ENCODE measurements at regions not wholly inside any gene's neighbourhood (a gene's known extent, or its start where the extent isn't known, plus 50 kb on each side); places are given as distances from the start of the nearest gene placed in this dataset.
"Not testable (repeated sequence)": the region's sequence is repeated elsewhere in the genome, so short reads cannot be mapped to it uniquely, and the experiment has no call there.

DNA sequence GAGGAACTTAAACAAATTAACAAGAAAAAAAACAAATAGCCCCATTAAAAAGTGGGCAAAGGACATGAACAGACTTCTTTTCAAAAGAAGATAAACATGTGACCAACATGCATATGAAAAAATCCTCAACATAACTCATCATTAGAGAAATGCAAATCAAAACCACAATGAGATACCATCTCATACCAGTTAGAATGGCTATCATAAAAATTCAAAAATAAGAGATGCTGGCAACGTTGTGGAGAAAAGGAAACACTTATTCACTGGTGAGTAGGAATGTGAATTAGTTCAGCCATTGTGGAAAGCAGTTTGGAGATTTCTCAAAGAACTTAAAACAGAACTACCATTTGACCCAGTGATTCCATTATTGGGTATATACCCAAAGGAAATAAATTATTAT, 189.1 kb upstream of the TMEM106B start:
- TF ChIP-seq, protein P1, sequence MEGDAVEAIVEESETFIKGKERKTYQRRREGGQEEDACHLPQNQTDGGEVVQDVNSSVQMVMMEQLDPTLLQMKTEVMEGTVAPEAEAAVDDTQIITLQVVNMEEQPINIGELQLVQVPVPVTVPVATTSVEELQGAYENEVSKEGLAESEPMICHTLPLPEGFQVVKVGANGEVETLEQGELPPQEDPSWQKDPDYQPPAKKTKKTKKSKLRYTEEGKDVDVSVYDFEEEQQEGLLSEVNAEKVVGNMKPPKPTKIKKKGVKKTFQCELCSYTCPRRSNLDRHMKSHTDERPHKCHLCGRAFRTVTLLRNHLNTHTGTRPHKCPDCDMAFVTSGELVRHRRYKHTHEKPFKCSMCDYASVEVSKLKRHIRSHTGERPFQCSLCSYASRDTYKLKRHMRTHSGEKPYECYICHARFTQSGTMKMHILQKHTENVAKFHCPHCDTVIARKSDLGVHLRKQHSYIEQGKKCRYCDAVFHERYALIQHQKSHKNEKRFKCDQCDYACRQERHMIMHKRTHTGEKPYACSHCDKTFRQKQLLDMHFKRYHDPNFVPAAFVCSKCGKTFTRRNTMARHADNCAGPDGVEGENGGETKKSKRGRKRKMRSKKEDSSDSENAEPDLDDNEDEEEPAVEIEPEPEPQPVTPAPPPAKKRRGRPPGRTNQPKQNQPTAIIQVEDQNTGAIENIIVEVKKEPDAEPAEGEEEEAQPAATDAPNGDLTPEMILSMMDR (conservative IDR thresholded peaks at IDR 0.05), result not testable (repeated sequence)
- TF ChIP-seq EZH2 (IDR thresholded peaks at IDR 0.05; ENCODE audit: low read depth), result not testable (repeated sequence)

Data from PC-9 (cell line).